GM19467 (cell line): ENCODE measurements at regions not wholly inside any gene's neighbourhood (a gene's known extent, or its start where the extent isn't known, plus 50 kb on each side); places are given as distances from the start of the nearest gene placed in this dataset.

Experiments used
- ATAC-seq: cut with Tn5 transposase; IDR thresholded peaks from one replicate; pipeline ENCODE4 v1.9.1; 2021; ENCODE audit warnings: mild to moderate bottlenecking, moderate library complexity; ENCODE audit not compliant: unreplicated experiment

DNA sequence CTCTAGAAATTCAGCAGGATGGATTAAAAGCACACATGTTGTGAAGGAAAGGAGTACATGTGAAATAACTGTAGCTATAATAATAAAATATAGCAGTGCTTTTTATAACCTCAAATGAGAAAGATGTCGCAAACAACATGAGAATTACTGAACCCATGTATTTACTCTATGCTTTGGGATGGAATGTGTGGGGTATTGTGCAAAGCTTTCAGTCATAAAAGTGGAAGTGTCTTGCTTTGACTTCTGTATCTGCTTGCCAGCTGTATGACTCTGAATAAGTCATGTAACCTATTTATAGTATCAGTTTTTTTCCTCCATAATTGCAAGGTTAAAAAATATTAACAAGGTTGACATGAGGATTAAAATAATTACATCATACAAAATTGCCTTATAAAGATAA, 519.3 kb upstream of the CADM2 start:
- no peak for ATAC-seq

DNA sequence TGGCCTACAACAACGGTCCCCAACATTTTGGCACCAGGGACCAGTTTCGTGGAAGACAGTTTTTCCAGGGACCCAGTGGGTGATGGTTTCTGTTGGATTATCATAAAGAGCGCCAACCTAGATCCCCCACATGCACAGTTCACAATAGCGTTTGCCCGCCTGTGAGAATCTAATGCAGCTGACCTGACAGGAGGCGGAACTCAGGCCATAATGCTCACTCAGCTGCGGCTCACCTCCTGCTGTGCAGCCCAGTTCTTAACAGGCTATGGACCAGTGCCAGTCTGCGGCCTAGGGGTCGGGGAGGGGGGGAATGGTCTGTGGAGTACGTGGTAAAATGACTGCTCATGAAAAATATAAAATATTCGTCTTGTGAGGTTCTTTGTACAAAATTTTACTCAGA, 518.5 kb upstream of the CADM2 start:
- no peak for ATAC-seq

DNA sequence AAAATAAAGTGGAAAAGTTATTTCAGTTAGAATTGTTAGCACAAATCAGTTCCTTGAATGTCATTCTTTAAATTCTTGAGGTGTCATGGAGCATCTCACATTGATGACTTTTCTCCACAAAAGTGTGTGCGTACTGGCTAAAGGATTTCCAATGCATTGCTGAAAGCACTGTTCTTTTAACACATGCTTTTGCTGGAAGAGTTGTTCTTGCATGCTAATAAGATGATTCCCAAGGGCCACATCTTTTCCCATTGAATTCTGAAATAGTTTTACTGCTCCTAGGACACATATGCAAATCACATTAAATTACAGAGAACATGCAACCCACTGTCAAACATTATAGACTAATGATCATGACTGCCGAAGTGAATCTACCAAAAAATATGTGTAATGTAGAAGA, 516.3 kb upstream of the CADM2 start:
- ATAC-seq = no peak

DNA sequence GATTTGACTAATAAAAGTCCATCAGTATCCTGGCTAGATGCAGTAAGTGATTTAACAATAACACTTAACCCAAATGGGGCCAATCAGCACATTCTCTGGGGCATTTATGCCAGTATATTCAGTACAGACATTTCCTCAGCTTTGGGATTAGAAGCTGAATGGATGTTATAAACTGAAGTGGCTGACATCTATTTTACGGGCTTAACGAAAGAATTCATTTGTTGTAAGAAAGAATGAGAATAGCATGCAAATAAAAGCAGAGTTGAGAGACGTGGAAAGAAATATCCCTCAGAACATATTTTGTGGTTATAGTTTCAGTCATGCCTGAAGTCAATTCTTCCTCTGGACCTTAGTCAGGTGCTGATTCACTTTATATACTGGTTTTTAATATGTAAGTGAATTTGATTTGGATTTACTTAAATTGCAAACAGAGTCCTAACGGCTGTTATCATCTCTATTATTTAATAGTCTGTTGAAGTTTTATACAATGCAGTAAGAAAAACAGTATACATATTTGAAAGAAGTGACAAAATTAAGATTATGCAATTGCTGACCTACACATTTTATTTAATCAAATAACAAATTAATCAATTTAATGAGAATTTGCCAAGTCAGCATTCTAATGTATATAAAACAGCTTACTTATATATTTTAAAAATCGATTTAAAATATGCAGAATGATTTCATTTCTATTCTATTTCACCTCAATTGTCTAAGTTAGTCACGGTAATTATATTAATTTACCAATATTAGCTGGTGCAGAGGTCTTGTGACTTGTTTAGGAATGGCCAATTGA, 513.9 kb upstream of the CADM2 start:
- ATAC-seq = no peak

DNA sequence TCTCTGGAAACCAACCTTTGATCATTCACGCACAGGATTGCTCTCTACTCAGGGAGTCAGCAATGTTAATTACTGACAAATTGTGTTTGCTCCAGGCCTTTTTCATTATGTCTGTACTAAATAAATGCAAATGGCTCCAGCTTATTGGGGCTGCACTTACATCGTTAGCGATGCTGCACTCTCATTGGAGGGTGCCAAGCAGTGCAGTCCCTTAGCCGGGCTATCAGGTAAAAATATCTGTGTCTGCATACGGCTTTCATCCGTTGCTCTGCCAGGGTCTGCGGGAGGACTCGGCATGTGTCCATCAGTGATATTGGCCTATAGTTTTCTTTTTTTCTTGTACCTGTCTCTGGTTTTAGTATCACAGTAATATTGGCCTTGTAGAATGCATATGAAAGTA, 471.5 kb upstream of the CADM2 start:
- ATAC-seq = no peak

DNA sequence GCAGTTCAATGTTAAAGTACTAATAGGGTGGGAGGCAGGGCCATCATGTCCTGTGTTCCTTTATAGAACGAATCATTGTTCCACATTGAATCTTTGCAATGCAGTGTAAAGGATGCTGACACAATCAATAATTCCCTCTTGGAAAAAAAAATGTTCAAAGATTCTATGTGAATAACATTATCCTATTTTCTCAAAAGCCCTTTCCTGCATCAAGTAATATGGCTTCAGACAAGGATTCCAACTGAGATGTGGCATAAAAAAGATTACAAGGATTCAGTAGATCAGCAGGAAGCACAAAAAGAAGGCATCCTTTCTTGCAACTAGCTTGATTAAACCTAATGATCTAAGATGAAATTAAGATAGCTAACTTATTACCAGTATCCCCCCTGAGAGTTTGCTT, 454.0 kb upstream of the CADM2 start:
- ATAC-seq = no peak

DNA sequence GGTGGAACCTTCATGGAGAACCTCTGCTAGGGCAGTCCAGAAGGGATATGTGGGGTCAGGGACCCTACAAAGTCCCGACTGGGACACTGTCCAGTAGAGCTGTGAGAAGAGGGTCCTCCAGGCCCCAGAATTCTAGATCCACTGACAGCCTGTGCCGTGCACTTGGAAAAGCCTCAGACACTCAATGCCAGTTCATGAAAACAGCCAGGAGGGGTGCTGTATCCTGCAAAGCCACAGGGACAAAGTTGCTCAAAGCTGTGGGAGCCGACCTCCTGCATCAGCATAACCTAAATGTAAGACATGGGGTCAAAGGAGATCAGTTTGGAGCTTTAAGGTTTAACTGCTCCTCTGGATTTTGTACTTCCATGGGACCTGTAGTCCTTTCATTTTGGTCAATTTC, 448.8 kb upstream of the CADM2 start:
- no peak for ATAC-seq

DNA sequence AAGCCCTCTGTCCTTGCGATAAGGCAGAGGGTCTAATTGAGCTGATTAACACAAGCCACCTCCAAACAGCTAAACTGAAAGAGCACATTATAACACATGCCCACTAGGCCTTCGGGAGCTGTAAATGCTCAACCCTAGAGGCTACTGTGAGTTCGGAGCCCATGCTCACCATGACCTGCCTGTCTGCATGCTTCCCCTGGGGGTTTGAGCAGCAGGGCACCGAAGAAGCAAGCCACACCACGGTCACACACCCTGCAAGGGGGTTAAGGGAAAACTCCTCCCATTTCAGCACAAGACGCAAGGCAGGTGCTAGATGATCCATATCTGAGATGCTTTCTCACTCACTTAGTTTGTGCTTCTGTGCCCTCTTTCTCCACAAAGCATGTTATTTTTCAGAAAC, 435.9 kb upstream of the CADM2 start:
- no peak for ATAC-seq

DNA sequence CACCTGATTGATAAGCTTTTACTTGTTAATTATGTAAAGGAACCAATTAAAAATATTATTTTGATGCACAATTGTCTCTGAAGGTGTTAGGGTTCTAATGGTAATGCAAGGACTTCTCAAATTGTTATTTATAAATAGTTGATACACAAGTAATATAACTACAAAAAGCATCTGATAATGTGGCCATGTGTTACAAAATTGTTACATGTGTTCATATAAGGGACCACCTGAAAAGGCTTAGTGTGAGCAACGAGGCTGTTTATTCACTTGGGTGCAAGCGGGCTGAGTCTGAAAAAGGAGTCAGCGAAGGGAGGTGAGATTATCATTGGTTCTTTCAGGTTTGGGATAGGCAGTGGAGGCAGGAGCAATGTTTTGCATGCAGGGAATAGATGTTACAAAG, 421.9 kb upstream of the CADM2 start:
- no peak for ATAC-seq

DNA sequence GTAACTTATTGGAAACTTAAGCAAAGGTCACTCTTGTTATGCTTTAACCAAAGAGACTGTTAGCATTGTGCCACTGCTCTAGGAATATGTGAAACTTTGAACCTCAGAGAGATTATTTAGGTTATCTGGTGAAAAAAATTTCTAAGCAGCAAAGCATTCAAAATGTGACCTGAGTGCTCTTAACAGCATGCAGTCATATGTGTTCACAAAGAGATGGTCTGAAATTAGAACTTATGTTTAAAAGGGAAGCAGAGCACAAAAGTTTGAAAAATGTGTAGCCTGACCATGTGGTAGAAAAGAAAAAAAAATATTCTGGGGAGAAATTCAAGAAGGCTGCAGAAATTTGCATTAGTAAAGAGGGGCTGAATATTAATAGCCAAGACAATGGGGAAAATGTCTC, 420.2 kb upstream of the CADM2 start:
- no peak for ATAC-seq

DNA sequence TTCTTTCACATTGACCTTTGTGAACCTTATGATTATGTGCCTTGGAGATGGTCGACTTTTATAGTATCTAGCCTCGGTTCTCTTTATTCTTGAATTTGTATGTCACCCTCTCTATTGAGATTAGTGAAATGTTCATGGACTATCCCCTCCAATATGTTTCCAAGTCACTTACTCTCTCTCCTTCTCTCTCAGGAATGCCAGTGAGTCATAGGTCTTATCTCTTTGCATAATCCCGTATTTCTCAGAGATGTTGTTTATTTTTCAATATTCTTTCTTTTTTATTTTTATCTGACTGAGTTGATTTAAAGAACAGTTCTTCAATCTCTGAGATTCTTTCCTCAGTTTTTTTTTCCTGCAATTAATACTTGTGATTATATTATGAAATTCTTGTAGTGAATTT, 411.6 kb upstream of the CADM2 start:
- ATAC-seq = no peak

DNA sequence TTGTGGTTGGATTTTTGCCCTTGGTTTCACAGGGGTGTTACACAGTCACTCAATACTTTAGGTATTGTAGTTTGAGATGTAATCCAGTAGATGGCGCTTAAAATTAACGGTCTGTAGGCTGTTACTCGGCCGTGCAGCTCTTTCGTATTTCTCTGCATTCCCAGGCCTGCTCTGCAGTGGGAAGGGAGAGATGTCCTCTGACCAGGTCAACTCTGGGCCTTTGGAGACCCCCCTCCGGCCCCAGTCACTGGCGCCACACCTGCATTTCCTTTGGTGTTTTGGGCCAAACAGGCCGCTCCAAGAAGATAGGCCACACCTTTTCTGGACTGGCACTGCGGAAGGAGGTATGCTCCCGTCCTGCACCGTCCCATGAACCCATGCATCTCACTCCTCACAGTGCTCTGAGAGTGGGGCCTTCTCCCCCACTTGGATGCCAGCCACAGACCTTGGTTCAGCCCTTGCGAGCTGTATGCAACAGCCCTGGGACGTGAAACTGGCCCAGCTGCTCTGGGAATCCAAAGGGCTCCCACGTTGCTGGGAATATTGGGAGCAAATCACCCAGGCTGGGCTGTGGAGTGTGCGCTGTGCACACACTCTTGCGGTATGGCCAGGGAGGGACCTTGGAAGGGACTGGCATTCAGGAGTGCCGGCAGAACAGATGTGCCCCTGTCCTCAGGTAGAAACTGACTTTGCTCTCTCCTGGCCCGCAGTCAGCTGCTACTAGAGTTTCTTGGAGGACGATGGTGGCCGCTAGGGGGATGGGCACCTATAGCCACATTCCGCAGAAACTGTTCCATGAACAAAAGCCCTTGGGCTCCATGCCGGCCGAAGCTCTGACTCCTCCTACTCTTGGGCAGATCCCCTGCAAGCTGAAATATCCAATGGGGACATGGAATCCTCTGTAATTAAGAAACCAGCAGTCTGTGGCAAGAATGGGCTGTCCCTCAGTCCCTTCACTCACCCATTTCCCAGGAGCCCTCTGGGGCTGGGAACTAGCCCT, 410.5 kb upstream of the CADM2 start:
- peak; percentile 85 for ATAC-seq

DNA sequence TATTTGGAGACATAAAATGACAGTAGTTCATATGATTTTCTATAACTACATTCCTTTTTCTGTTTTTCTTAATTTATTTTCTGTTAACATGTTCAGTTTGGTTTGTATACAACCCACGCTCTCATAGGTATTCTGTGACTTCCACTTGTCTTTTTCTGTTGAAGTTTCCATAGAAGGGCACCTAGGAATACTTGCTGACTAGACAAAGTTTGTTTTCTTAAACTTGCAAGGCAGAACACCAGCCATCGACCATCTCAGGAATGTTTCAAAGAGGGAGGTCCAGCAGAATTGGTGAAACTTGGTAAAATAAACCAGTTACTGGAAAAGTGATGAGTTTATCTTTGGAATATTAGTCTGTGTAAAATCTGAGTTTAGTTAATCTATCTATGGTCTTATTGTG, 403.2 kb upstream of the CADM2 start:
- ATAC-seq = no peak

DNA sequence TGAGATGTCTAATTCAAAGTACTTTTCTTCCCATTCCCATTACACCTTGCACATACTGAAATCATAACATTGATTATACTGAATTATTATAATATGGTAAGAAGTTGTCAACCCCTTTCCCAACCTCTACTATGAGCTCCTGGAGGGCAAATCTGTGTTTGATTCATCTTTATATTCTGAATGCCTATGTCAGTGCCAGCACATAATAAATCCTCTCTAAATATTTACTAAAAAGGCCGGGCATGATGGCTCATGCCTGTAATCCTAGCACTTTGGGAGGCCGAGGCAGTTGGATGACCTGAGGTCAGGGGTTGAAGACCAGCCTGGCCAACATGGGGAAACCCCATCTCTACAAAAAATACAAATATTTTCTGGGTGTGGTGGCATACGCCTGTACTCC, 392.5 kb upstream of the CADM2 start:
- no peak for ATAC-seq

DNA sequence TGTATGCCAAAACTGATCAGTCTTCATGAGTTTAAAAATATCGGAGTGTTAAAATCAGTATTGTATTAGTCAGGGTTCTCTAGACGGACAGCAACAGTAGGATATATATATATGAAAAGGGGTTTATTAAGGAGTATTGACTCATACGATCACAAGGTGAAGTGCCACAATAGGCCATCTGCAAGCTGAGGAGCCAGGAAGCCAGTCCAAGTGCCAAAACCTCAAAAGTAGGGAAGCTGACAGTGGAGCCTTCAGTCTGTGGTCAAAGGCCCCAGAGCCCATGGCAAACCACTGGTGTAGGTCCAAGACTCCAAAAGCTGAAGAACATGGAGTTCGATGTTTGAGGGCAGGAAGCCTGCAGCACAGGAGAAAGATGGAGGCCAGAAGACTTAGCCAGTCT, 391.0 kb upstream of the CADM2 start:
- no peak for ATAC-seq

DNA sequence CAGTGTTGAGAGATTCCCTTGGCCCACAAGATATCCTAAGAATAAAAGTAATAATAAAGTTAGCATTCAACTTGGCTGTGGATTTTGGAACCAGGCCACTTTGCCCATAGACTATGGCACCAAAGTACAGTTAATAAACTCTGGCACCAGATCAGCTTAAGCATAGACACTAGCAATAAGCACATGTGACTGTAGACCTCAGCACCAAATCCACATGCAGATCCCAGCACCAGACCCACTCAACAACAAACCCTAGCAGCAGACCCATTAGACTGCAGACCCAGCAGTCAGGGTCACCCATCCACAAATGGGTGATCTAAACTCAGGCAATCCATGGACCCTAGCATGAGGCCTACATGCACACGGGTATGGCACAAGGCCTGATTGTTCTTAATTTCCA, 384.8 kb upstream of the CADM2 start:
- ATAC-seq = no peak

DNA sequence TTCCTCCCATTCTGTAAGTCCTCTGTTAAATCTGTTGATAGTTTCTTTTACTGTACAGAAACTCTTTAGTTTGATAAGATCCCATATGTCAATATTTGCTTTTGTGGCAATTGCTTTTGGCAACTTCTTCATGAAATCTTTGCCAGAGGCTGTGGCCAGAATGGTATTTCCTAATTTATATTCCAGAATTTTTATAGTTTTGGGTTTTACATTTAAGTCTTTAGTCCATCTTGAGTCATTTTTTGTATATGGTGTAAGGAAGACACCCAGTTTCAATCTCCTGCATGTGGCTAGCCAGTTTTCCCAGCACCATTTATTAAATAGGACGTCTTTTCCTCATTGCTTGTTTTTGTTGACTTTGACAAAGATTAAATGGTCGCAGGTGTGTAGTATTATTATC, 372.4 kb upstream of the CADM2 start:
- no peak for ATAC-seq

DNA sequence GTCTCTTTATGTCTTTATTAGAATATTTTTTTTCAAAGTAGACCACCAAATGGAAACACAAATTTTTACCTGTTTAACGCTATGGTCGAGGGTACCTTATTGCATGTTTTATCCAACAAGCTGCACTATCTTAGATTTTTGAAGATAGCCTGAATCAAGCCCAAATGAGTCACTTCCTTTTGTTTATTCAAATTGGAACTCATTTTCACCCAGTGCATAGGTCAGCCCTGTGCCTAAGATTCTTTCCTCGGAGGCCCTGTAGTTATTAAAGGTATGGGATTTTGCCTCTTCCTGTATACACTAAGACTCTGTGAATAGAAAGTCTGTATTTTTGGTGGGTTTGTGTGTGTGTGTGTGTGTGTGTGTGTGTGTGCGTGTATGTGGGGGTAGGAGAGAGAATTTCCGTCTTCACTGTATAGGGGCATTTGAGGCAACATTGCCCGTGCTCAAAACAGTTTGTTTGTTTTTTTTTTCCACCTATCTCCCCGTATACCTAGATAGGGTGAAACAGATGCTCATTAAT, 358.0 kb upstream of the CADM2 start:
- ATAC-seq = no peak

DNA sequence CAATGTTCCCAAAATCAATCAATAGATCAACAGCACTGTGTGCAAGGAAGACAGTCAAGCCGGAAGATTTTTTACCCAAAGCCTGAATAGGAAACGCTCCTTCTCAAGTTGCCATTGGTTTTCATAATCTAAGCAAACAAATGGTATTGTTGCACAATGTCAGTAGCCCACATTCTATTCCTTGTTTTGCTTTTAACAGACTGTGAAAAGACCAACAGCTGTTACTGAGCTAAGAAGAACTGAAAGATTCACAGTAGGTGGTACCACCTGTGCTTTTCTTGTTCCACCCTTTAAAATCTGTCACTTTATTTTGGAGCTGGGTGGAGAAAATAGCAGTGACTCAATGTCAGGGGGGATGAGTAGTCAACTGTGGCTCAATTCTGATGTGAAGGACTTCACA, 357.5 kb upstream of the CADM2 start:
- no peak for ATAC-seq

DNA sequence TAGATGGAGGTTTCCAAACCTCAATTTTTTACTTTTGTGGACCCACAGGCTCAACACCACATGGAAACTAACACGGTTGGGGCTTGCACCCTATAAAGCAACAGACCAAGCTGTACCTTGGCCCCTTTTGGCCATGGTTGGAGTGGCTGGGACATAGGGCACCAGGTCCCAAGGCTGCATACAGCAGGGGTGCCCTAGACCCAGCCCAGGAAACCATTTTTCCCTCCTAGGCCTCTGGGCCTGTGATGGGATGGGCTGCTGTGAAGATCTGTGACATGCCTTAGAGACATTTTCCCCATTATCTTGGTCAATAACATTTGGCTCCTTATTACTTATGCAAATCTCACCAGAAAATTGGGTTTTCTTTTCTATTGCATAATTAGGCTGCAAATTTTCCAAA, 337.0 kb upstream of the CADM2 start:
- ATAC-seq = no peak

DNA sequence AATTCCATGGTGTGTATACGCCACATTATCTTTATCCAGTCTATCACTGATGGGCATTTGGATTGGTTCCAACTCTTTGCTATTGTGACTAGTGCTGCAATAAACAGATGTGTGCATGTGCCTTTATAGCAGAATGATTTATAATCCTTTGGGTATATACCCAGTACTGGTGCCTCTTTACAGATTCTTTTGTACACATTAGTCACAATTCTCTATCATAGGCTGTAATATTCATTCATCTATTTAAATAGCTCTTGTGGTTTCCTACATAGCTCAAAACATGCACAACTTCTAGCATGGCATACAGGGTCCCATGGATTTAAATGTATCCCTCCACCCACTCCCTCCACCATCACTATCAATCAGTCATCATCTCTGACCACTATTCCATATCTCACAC, 324.1 kb upstream of the CADM2 start:
- no peak for ATAC-seq

DNA sequence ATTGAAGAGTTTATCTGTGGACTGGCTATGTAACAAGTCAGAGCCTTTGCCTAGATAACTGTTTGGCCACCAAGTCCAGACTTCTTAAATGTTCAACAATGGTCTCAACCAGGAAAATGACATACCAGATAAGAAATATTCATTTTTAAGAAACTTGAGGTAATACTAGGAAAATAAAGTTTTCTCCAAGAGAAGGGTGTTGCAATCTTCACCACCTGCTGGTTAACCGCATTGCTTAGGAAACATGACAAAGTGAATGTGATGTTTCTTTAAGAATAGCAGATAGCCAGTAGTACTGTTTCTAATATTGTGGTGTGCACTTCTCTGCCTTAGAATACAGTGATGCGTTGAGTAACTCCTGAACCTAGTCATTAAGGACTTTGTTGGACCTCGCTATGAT, 321.5 kb upstream of the CADM2 start:
- no peak for ATAC-seq
